GM10266 (cell line): ENCODE measurements at regions not wholly inside any gene's neighbourhood (a gene's known extent, or its start where the extent isn't known, plus 50 kb on each side); places are given as distances from the start of the nearest gene placed in this dataset.

ENCODE experiments used
- DNase-seq: peaks from one replicate; pipeline ENCODE4 v3.0.0; 2012; ENCODE audit errors: extremely low spot score
- CTCF ChIP-seq: IDR thresholded peaks from 2 replicates; pipeline ENCODE4 v1.5.1; 2012; ENCODE audit warnings: mild to moderate bottlenecking, low read depth; ENCODE audit not compliant: control insufficient read depth, insufficient read depth; ENCODE audit errors: missing control alignments

GRCh38 chr5:57783693-57784092 lies 301.1 kb upstream of the ACTBL2 start:
- DNase-seq, result no peak
- TF ChIP-seq CTCF, result no peak

GRCh38 chr5:57780961-57781325 lies 298.3 kb upstream of the ACTBL2 start:
- DNase-seq, result no peak
- TF ChIP-seq CTCF, result no peak

GRCh38 chr5:57780306-57780960 lies 297.8 kb upstream of the ACTBL2 start:
- TF ChIP-seq CTCF, result no peak
- no peak for DNase-seq

GRCh38 chr5:57779383-57780223 lies 297.0 kb upstream of the ACTBL2 start:
- peak; percentile 10 for DNase-seq
- TF ChIP-seq CTCF, result peak; percentile 56

- no peak for DNase-seq
- no peak for TF ChIP-seq CTCF
Observed at GRCh38 chr5:57778501-57779091, 296.0 kb upstream of the ACTBL2 start.

- no peak for DNase-seq
- no peak for TF ChIP-seq CTCF
Observed at GRCh38 chr5:57777174-57777581, 294.6 kb upstream of the ACTBL2 start.

GRCh38 chr5:57776035-57776434 lies 293.4 kb upstream of the ACTBL2 start:
- TF ChIP-seq CTCF, result no peak
- no peak for DNase-seq
